ENCODE measurements at regions not wholly inside any gene's neighbourhood (a gene's known extent, or its start where the extent isn't known, plus 50 kb on each side); places are given as distances from the start of the nearest gene placed in this dataset.

GRCh38 chr3:95189348-95189747 is 1126.5 kb downstream of the NSUN3 start:
- no peaks in the 10 kb centered on the region for H3K36me3 Mint-ChIP-seq (ENCODE audit: low read depth)
- H3K4me1 Mint-ChIP-seq (ENCODE audit: low read depth) = no peaks in the 10 kb centered on the region
- no peaks in the 10 kb centered on the region for H3K27me3 Mint-ChIP-seq (ENCODE audit: insufficient read depth)
- H3K9me3 Mint-ChIP-seq = peaks cover 23% of the 10 kb centered on the region
- TF ChIP-seq, protein P1, sequence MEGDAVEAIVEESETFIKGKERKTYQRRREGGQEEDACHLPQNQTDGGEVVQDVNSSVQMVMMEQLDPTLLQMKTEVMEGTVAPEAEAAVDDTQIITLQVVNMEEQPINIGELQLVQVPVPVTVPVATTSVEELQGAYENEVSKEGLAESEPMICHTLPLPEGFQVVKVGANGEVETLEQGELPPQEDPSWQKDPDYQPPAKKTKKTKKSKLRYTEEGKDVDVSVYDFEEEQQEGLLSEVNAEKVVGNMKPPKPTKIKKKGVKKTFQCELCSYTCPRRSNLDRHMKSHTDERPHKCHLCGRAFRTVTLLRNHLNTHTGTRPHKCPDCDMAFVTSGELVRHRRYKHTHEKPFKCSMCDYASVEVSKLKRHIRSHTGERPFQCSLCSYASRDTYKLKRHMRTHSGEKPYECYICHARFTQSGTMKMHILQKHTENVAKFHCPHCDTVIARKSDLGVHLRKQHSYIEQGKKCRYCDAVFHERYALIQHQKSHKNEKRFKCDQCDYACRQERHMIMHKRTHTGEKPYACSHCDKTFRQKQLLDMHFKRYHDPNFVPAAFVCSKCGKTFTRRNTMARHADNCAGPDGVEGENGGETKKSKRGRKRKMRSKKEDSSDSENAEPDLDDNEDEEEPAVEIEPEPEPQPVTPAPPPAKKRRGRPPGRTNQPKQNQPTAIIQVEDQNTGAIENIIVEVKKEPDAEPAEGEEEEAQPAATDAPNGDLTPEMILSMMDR (IDR thresholded peaks at IDR 0.05) = no peak
- H3K4me3 Mint-ChIP-seq = no peak overlapping the region
- DNase-seq = no peak
- H3K27ac Mint-ChIP-seq = no peak overlapping the region

DNA sequence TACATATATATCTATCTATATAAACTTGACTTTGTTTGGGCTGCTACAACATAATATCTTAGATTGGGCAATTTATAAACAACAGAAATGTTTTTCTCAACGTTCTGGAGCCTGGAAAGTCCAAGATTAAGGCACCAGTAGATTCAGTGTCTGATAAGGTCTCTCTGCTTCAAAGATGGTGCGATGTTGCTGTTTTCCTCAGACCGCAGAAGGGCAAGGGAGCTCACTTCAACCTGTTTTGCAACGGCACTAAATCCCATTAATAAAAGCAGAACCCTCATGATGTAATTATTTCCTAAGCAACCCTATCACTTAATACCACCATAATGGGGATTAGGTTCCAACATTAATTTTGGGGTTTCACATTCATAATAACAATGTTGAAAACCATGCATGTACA is 1134.8 kb downstream of the NSUN3 start:
- no peaks in the 10 kb centered on the region for H3K4me1 Mint-ChIP-seq (ENCODE audit: low read depth)
- DNase-seq = no peak
- H3K36me3 Mint-ChIP-seq (ENCODE audit: low read depth) = no peaks in the 10 kb centered on the region
- H3K4me3 Mint-ChIP-seq = no peak overlapping the region
- TF ChIP-seq, protein P1 (IDR thresholded peaks at IDR 0.05) = no peak
- H3K27me3 Mint-ChIP-seq (ENCODE audit: insufficient read depth) = no peaks in the 10 kb centered on the region; the same call in 1 of the 2 replicates
- no peak overlapping the region for H3K27ac Mint-ChIP-seq
- H3K9me3 Mint-ChIP-seq = peaks cover 28% of the 10 kb centered on the region

DNA sequence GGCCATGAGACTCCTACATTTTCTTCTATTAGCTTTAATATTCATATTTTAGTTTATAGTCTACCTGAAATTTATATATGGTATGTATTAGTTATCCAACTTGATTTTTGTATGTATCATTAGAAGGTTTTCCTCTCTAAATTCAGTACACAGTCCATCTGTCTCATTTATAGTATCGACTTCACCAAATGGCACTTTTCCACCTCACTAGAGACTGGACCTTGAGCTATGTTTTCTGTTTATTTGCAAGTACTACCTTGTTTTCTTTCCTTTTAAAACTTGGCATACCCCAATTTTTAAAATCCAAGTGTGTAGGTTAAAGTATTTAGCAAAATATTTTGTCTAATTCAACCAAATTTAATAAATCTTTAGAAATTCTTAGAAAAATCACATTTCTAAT is 1137.5 kb downstream of the NSUN3 start:
- no peaks in the 10 kb centered on the region for H3K4me1 Mint-ChIP-seq (ENCODE audit: low read depth)
- H3K4me3 Mint-ChIP-seq = no peak overlapping the region
- TF ChIP-seq, protein P1 (IDR thresholded peaks at IDR 0.05) = no peak
- no peaks in the 10 kb centered on the region; the same call in 1 of the 2 replicates for H3K27me3 Mint-ChIP-seq (ENCODE audit: insufficient read depth)
- no peak for DNase-seq
- H3K27ac Mint-ChIP-seq = no peak overlapping the region
- H3K36me3 Mint-ChIP-seq (ENCODE audit: low read depth) = peaks cover 3% of the 10 kb centered on the region; the same call in 1 of the 2 replicates
- H3K9me3 Mint-ChIP-seq = peaks cover 49% of the 10 kb centered on the region

- Mint-ChIP-seq H3K27me3 (ENCODE audit: insufficient read depth) (no peaks in the 10 kb centered on the region), H3K27ac (no peak overlapping the region), H3K4me3 (no peak overlapping the region), H3K36me3 (ENCODE audit: low read depth) (no peaks in the 10 kb centered on the region; the same call in 1 of the 2 replicates), H3K9me3 (peaks cover 12% of the 10 kb centered on the region), H3K4me1 (ENCODE audit: low read depth) (no peaks in the 10 kb centered on the region)
- DNase-seq = no peak
- TF ChIP-seq, protein P1 (IDR thresholded peaks at IDR 0.05) = no peak
Measured at GRCh38 chr3:95210878-95211277, 1148.0 kb downstream of the NSUN3 start.

GRCh38 chr3:95212117-95212516 is 1149.3 kb downstream of the NSUN3 start:
- Mint-ChIP-seq H3K4me1 (ENCODE audit: low read depth) (no peaks in the 10 kb centered on the region), H3K36me3 (ENCODE audit: low read depth) (no peaks in the 10 kb centered on the region; the same call in 1 of the 2 replicates), H3K27ac (no peak overlapping the region), H3K4me3 (no peak overlapping the region), H3K27me3 (ENCODE audit: insufficient read depth) (no peaks in the 10 kb centered on the region), H3K9me3 (peaks cover 18% of the 10 kb centered on the region)
- TF ChIP-seq, protein P1 (IDR thresholded peaks at IDR 0.05) = no peak
- DNase-seq = no peak

Data from HFFc6 (cell line).